Frontal cortex (tissue), 3 donors: ENCODE measurements at regions not wholly inside any gene's neighbourhood (a gene's known extent, or its start where the extent isn't known, plus 50 kb on each side); places are given as distances from the start of the nearest gene placed in this dataset.
"Not testable (repeated sequence)": the region's sequence is repeated elsewhere in the genome, so short reads cannot be mapped to it uniquely, and the experiment has no call there.

Experiments used
- DNase-seq, 2 donors: peaks; one replicate each; pipeline ENCODE4 v3.0.0; 2012; ENCODE audit warnings: low spot score in 2 of 2
- FAIRE-seq: peaks from 2 replicates; lab custom pipeline; 2012; peaks lifted over from hg19 to GRCh38; lab: Jason Lieb, UNC
- donor health status: control.
- donor health status: control.
- donor health status: control.

DNA sequence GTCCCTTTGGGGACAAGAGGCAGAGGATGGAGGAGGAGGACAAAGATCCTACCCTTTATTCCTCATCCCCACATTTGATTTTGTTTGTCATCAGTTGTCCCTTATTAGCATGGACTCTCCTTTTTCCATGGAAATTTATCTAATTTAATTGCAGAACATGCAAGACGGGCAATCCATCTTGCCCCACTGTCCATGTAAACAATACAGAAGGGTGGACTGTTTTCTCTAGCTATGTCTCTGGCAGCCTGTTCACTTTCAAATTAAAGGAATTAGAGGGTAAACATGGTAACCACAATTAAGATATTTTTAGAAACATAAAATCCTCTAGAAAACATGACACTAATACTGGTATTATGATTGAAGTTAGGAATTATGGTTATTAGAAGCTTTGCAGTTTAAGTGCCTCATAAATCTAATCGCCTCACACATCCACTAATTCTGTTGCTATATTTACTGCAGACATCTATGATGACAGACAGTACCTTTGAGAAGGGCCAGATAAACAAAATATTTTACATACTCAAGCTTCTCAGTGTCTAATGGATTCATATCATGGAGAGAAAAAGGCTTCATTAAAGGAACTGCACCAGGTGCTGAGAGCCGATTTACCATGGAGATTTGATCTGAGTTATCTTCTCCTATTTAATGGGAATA lies 215.5 kb downstream of the LNPK start:
- no peak for FAIRE-seq

DNA sequence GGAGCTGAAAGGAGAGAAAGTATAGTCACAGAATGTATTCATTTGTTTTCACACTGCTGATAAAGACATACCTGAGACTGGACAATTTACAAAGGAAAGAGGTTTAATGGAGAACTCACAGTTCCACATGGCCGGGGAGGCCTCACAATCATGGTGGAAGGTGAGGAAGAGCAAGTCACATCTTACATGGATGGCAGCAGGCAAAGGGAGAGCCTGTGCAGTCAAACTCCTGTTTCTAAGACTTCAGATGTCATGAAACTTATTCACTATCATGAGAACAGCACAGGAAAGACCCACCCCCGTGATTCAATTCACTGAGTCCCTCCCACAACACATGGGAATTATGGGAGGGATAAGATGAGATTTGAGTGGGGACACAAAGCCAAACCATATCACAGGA lies 224.7 kb downstream of the LNPK start:
- not testable (repeated sequence) for DNase-seq, FAIRE-seq

More for the DNA sequence above, 215.5 kb downstream of the LNPK start:
- DNase-seq = no peak

DNA sequence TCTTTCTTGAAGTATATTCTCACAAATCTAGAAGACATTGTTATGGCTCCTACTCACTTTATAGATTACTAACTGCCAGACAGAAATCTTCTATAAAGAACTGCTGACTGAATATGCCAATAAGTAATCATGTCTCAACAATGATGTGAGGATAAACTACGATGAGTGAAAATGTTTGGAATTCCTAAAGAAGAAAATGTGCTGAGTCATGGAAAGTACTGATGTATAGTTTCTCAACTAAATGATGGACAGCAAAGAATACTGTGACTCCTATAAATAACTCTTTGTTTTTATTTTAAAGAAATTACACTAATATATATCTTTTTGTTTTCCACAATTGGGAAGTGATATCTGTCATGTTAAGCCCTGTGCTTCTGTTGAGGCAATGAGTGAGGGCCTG lies 232.9 kb downstream of the LNPK start:
- FAIRE-seq (no peak), DNase-seq (no peak)

DNA sequence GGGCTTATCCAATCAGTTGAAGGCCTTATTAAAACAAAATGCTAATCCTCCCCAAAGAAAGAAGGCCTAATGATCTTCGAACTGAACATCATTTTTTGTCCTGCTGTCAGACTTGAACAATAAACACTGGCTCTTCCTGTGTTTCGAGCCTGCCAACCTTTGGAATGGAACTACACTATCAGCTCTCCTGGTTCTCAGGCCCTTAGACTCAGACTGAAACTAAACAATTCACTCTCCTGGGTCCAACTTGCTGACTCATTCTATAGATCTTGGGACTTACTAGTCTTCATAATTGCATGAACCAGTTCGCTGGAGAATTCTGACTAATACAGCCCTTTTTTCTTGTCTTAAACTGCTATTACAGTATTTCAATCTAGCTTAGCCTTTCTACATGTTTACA lies 235.2 kb downstream of the LNPK start:
- FAIRE-seq (no peak), DNase-seq (no peak)

DNA sequence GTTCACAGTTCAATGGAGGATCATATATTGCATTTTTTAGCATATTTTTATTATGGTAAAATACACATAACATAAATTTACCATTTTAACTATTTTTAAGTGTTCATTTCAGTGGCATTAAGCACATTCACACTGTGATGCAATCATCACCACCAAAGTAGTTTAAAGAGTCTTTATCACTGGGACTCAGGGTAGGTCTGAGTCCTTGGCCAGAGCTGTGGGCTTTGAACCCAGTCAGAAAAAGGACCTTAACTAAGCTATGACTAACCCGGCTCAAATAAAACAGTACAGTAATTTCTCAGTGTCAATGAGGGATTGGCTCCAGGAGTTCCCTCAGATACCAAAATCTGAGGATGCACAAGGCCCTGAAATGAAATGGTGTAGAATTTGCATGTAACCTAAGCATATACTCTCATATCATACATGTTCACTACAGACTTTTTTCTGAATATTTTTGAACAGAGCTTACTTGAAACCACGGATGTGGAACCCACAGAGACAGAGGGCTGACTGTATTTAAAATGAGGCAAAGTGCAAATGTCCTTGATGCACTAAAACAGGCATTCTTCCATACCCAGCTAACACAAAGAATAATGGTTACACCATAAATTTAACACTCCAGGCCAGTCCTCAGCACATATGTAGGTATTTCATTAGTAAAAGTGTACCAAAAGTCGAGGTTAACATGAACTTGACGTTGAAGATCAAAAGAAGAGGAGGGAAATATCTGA lies 246.2 kb downstream of the LNPK start:
- DNase-seq (no peak), FAIRE-seq (no peak)

DNA sequence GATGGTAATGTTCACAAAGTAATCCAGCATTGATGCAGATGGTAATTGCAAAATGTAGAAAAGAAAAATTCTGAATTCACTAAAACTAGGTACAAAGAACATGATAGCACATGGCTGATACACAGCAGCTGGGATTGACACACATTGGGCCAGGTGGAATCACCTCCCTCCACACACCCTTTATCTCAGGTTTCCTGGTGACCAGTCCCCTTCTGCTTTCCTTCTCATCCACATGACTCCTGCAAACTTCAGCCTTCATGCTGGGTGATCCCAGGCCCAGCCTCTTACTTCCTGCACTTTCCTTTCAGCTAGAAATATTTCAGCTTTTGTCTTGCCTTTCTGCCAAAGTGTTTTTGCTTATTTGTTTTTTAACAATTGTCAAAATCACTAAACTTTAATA lies 246.9 kb downstream of the LNPK start:
- DNase-seq = no peak
- FAIRE-seq = no peak

DNA sequence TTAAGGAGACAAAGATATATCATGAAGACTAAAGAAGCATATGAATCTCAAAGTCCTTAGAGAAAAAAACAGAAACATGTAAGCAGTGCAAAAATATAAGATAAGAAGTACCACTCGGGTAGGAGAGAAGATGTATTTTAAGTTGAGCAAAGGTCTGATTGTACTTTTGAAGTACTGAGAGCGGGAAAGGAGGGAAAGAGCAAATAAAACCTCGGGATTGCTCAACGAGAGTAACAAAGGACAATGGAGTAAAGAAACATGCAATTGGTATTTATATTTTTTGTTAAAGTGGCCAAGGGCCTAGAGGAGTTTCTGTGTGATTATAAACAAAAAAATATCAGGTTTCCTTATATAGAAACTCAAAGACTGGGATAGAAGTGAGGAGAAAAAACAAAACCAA lies 251.9 kb downstream of the LNPK start:
- FAIRE-seq = no peak

DNA sequence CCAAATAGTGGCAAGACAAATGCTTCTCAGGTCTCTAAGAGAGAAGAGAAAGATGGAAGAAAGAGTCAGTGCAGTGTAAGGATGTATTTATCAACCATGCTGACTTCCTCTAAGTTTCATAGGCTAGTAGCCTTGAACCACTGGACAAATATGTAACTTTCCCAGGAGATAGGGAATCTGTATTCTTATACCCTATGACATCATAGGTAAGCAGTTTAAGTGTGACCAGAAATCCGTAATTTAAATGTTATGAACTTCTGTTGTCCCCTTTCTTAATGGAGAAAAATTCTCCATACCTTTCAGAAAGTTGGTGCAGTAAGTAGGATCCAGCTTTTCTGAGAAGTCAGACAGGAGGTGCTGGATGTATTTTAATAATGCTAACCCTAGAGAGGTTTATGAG lies 256.2 kb downstream of the LNPK start:
- no peak for DNase-seq
- no peak for FAIRE-seq

More for the DNA sequence above, 251.9 kb downstream of the LNPK start:
- DNase-seq = no peak

DNA sequence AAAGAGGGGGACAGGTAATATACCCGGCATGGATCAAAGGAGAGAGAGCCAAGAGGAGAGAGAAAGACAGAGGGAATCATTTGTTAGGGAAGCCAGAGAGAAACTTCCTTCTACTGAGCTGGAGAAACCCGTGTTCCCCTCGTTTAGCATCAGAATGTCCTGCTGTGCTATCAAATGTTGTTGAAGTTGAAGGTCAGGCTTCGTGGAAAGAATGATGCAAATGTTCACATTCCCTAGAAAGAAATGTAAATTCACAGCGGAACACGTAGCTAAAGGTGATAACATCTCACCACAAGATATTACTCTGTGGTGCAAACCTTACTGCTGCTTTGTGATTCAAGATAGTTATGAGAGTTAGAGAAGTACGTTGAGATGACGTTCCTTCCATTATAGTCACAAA lies 258.1 kb downstream of the LNPK start:
- FAIRE-seq (no peak), DNase-seq (no peak)

DNA sequence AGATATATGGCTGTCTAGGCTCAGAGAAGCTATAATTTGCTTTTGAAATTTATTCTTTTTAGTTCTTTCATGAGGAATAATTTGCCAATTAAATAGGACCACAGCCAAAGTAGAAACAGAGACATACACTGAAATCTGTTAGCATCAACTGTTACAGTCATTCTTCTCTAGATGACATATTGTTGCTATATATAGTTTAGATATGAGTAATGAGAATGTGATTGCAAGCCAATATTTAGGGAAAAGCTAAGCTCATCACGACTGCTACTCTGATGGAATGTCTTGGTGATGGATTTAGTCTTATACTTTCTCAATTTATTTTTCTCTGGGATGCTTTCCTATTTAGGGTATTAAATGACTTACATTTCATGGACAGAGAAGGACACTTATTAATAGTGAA lies 259.1 kb downstream of the LNPK start:
- no peak for FAIRE-seq
- DNase-seq = no peak

DNA sequence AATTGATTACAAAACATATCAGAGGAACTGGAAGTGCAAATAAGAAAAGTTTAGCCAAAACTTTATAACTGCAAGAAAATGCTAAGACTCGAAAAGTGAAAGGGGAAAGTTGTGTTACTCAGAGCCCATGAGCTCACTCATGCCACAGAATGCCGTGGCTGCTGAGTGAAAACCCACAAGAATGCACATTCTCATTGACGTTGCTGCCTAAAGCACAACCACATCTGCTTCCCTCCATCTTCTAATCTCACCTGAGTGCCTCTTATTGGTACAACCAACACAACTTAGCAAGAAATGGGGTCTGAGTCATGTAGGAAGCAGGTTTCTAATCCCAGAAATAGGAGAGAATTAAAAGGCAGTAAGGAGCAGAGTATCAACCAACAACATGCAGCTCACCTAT lies 259.7 kb downstream of the LNPK start:
- no peak for FAIRE-seq
- no peak for DNase-seq

DNA sequence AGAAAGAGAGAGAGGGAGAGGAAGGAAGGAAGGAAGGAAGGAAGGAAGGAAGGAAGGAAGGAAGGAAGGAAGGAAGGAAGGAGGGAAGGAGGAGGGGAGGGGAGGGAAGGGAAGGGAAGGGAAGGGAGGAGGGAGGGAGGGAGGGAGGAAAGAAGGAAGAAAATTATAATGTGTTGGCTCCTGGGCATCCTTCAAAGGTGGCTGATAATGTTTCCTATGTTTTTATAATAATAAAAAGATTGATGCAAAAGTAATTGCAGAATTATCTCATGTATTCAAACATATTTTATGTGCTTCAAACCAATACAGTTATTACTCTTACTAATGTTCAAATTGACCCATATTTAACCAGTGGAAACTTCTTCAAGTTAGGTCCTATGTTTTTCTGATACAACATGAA lies 260.9 kb downstream of the LNPK start:
- FAIRE-seq = no peak
- DNase-seq = no peak

DNA sequence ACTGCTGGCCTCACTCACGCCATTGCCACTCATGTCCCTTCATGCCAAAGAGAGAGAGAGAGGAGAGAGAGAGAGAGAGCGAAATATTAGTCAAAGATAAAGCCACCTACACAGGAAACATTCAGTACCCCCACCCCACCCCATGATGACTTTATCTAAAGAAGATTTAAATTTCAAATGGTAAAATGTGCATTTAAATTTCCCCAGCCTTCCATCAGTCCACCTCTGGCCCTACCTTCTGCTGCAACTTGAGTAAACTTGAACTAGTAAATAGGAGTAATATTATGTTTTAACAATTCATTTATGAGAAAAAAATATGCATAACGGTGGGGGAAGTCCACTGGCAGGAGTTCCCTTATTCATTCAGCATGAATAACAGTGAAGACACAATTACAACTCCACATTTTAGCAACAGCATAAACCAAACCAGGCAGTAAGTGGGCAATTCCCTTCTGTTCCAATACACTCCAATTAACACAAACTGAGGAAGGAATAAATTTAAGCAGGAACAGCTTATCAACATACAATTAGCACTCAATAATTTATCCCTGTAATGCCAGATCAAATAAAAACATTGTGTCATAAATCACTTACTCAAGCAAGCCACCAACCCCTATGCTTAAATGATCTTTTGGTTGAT lies 264.2 kb downstream of the LNPK start:
- no peak for FAIRE-seq
- no peak for DNase-seq

DNA sequence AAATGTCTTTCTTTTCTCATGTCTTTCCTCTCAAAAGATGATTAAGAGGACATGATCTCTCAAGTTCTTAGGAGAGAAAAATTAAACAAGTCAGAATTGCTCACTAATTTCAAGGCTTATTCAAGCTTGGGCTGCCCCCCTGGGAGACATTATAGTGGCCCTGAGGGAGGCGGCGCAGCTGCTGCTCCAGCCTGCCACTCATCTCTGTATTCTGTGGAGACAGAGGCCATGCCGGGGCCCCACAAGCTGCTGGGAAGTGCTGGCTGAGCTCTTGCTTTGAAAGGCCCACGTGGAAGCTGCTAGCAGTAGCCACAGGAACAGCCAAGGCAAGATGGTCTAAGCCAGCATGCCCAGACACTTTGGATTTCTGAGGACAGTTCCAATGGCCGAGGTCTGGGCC lies 267.4 kb downstream of the LNPK start:
- FAIRE-seq = no peak
- no peak for DNase-seq

DNA sequence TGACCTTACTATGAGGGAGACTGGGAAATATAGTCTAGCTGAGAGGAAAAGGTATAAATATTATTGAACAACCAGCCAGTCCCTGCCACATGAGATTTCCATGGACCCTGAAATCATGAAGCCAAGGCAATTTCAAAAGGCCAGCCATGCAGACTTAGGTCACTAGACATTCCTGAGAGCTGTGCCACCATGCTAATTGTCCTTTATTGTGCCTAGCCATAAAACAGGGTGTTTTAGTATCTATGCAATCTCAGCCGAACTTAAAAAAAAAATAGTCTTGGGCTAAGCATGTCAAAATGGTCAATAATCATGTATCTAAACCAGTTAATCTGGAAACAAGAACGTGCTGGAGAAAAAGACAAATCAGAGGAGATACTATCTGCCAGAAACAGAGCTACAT lies 269.5 kb downstream of the LNPK start:
- DNase-seq = no peak
- FAIRE-seq = no peak

DNA sequence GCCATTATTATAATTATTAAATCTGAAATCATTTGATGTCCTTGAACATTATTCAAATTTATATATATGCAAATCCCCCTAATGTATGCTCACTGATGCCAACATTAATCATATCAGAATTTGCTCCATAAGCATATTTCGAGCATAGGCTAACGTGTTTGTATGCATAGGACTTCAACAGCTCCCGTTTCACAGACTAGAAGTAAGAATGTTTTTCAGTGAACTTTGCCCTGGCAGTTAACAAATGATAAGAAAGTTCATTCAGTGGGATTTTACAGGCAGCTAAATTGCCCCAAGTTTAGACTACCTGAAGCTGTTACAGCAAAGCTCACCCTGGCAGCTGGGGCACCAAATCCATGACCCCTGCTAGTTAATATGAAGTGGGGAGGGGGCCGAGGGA lies 272.0 kb downstream of the LNPK start:
- DNase-seq (no peak), FAIRE-seq (no peak)

DNA sequence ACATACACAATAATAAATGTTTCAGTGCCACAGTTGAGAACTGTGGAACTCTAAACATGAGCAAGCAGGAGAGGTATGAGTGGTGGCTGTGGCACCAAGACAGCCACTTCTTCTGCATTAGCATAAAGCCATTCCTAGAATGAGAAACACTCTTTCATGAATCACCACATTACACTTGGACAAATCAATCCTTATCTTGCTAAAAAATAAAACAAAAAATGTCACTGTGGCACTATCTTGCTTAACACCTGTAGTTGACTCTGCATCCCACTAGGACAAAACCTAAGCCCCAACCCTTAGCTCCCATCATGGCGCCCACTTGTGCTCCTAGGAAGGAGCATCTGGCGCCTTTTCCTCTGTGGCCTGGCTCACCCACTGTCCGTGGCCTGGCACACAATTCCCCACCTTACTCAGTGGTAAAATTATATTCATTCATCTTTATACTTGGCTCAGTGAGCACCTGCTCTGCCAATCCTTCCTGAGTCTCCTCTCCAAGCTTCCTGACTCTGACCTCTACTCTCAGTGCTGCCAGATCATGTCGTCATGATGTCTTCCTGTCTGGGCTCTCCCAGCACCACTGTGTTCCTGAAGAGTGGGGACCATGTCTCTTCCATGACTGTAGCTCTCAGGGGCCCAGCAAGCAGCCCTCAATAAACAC lies 272.9 kb downstream of the LNPK start:
- FAIRE-seq (no peak), DNase-seq (no peak)

DNA sequence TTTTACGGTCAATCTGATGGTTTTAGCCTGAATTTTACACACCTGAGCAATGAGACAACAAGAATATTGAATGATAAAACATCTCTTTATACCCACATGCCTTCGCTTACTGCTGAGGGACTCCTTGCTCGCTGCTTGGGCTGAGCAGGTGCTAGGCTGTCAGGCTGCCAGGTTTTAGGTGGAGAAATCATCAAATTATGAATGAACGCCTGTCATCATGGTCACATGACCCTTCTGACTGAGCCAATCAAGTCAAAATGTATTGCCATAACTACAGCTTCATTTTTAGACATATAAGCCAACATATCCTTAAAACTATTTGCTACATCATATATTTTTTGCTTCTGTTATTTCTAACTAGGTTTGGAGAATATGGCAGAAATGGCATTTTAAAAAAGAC lies 274.0 kb downstream of the LNPK start:
- FAIRE-seq = no peak
- no peak for DNase-seq

DNA sequence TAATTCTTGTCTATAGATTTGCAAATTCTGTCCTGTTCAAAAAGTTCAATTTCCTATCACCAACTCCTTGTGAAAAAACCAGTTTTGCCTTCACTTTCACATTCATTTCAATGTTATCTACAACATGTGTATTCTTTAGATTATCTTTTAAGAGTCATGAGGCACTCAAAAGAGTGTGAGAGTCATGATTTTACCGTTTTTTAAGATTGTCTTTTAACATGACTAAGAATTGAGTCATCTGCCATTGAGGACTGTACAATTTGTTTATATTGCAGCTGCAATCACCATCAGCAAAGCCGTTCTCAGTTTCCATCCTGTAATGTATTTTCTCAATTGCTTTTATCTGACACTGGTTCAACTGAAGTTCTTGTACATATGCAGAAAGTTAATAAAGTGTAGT lies 275.8 kb downstream of the LNPK start:
- DNase-seq (no peak), FAIRE-seq (no peak)

DNA sequence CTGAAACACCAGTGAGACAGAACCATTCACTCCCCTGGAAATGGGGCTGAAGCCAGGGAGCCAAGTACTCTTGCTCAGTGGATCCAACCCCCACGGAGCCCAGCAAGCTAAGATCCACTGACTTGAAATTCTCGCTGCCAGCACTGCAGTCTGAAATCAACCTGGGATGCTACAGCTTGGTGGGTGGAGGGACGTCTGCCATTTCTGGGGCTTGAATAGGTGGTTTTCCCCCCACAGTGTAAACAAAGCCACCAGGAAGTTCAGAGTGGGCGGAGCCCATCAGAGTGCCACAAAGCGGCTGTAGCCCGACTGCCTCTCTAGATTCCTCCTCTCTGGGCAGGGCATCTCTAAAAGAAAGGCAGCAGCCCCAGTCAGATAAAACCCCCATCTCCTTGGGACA lies 292.8 kb downstream of the LNPK start:
- DNase-seq = no peak
- no peak for FAIRE-seq

DNA sequence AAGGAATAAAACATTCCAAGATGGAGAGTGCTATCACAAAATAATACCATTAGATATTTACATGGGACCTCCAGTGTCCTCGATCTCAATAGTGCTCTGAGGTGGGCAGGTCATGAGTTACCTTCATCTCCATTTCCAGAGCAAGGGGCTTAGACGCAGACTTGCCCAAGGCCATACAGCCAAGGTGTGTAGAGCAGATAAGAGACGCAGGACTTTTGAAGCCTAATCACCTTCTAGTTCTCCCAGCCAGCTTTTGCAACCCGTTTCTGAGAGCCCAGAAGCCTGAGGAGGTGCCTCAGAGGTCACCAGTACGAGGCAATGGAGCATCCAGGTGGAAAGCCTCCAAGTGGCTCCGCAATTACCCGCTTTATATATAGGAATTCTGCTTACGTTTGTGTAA lies 294.7 kb downstream of the LNPK start:
- FAIRE-seq (no peak), DNase-seq (no peak)
